ENCODE measurements at regions not wholly inside any gene's neighbourhood (a gene's known extent, or its start where the extent isn't known, plus 50 kb on each side); places are given as distances from the start of the nearest gene placed in this dataset.

DNA sequence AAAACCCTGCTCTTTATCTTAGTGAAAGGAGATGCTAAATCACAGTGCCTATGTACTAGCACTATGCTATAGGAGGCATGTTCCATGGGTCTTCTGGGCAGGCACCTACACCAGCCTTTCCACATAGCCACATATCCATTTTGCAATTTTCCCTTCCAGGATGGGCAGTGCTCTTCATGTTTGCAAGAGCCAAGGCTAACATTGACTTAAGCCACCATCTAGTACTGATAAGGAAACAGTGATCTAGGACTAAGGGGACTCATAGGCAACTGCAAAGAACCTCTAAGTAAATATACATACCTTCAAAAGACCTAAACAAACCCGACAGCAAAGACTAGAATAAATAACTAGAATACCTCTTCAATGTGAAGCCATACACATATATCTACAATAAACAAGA, 919.7 kb upstream of the GYPC start:
- TF ChIP-seq, protein P1, sequence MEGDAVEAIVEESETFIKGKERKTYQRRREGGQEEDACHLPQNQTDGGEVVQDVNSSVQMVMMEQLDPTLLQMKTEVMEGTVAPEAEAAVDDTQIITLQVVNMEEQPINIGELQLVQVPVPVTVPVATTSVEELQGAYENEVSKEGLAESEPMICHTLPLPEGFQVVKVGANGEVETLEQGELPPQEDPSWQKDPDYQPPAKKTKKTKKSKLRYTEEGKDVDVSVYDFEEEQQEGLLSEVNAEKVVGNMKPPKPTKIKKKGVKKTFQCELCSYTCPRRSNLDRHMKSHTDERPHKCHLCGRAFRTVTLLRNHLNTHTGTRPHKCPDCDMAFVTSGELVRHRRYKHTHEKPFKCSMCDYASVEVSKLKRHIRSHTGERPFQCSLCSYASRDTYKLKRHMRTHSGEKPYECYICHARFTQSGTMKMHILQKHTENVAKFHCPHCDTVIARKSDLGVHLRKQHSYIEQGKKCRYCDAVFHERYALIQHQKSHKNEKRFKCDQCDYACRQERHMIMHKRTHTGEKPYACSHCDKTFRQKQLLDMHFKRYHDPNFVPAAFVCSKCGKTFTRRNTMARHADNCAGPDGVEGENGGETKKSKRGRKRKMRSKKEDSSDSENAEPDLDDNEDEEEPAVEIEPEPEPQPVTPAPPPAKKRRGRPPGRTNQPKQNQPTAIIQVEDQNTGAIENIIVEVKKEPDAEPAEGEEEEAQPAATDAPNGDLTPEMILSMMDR (IDR thresholded peaks at IDR 0.05): no peak
- Mint-ChIP-seq H3K27me3 (ENCODE audit: low read depth, poor library complexity) (peaks cover 4% of the 10 kb centered on the region), H3K4me1 (no peaks in the 10 kb centered on the region), H3K27ac (no peak overlapping the region), H3K36me3 (ENCODE audit: low read depth) (peaks cover 4% of the 10 kb centered on the region), H3K9me3 (peaks cover 48% of the 10 kb centered on the region), H3K4me3 (no peak overlapping the region)
- DNase-seq: no peak

- TF ChIP-seq, protein P1 (IDR thresholded peaks at IDR 0.05): peak; percentile 54
- Mint-ChIP-seq H3K27me3 (ENCODE audit: low read depth, poor library complexity) (peaks cover 4% of the 10 kb centered on the region), H3K27ac (no peak overlapping the region), H3K36me3 (ENCODE audit: low read depth) (no peaks in the 10 kb centered on the region), H3K4me1 (peaks cover 16% of the 10 kb centered on the region), H3K4me3 (no peak overlapping the region), H3K9me3 (peaks cover under 1% of the 10 kb centered on the region)
- DNase-seq: peak; percentile 35
Measured at GRCh38 chr2:125745514-125745913, 910.4 kb upstream of the GYPC start.

GRCh38 chr2:125746321-125747164, 909.4 kb upstream of the GYPC start:
- no peak for DNase-seq
- TF ChIP-seq, protein P1 (IDR thresholded peaks at IDR 0.05): no peak
- no peaks in the 10 kb centered on the region for H3K9me3 Mint-ChIP-seq
- H3K27me3 Mint-ChIP-seq (ENCODE audit: low read depth, poor library complexity): peaks cover 4% of the 10 kb centered on the region
- no peaks in the 10 kb centered on the region for H3K36me3 Mint-ChIP-seq (ENCODE audit: low read depth)
- peaks cover 16% of the 10 kb centered on the region for H3K4me1 Mint-ChIP-seq
- no peak overlapping the region for H3K27ac Mint-ChIP-seq
- H3K4me3 Mint-ChIP-seq: no peak overlapping the region

DNA sequence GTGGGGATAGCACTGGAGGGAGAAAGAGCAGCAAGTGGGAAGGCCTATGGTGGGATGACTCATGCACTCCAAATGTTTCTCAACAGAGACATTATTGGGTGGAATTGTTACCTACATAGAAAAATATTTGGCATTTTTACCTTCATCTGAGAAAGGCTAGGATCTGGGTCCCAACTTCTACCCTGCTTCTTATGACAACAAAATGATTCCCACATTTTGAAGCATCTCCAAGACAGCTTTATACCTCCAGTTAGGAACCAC, 908.9 kb upstream of the GYPC start:
- Mint-ChIP-seq H3K4me1 (peaks cover 16% of the 10 kb centered on the region), H3K36me3 (ENCODE audit: low read depth) (no peaks in the 10 kb centered on the region), H3K4me3 (no peak overlapping the region), H3K27me3 (ENCODE audit: low read depth, poor library complexity) (peaks cover 4% of the 10 kb centered on the region), H3K27ac (no peak overlapping the region), H3K9me3 (no peaks in the 10 kb centered on the region)
- DNase-seq: no peak
- TF ChIP-seq, protein P1 (IDR thresholded peaks at IDR 0.05): no peak

DNA sequence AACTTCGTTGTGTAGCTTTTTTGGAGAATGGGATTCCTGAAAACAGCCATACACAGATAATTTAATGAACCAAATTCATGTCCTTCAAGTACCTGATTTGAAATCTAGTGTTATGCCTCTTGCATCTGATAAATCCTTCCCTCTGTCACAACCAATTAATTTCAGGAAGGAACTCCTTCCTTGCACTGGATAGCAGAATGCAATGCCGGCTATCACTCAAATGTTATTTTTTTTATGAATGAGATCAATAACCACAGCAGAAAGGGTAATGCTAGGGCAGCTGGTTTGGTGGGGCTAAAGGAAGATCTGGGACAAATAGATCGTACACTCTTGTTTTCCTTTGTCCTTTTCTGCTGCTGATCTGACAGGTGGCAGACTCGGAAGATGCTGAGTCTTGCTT, 899.5 kb upstream of the GYPC start:
- no peaks in the 10 kb centered on the region for H3K36me3 Mint-ChIP-seq (ENCODE audit: low read depth)
- TF ChIP-seq, protein P1 (IDR thresholded peaks at IDR 0.05): no peak
- H3K27me3 Mint-ChIP-seq (ENCODE audit: low read depth, poor library complexity): peaks cover 4% of the 10 kb centered on the region
- H3K27ac Mint-ChIP-seq: no peak overlapping the region
- H3K4me3 Mint-ChIP-seq: no peak overlapping the region
- peaks cover 3% of the 10 kb centered on the region for H3K9me3 Mint-ChIP-seq
- no peak for DNase-seq
- H3K4me1 Mint-ChIP-seq: no peaks in the 10 kb centered on the region

DNA sequence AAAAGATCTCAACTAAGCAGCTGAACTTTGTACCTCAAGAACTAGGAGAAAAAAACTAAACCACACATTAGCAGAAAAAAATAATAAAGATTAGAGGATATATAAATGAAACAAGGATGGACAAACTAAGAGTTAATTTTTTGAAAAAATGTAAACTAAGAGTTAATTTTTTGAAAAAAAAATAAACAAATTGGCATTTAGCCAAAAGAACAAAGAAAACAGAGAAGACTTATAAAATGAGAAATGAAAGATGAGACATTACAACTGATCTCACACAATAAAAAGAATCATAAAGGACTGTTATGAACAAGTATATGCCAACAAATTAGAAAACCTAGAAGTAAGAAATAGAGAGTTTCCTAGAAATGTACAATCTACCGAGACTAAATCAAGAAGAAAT, 859.2 kb upstream of the GYPC start:
- DNase-seq: no peak
- TF ChIP-seq, protein P1 (IDR thresholded peaks at IDR 0.05): no peak
- peaks cover 3% of the 10 kb centered on the region for H3K27me3 Mint-ChIP-seq (ENCODE audit: low read depth, poor library complexity)
- H3K4me3 Mint-ChIP-seq: no peak overlapping the region
- H3K27ac Mint-ChIP-seq: no peak overlapping the region
- H3K4me1 Mint-ChIP-seq: no peaks in the 10 kb centered on the region
- peaks cover 9% of the 10 kb centered on the region for H3K36me3 Mint-ChIP-seq (ENCODE audit: low read depth)
- H3K9me3 Mint-ChIP-seq: peaks cover 51% of the 10 kb centered on the region

Measured in nephron progenitor cell (in vitro differentiated cells).